HL-60 (cell line): ENCODE measurements at regions not wholly inside any gene's neighbourhood (a gene's known extent, or its start where the extent isn't known, plus 50 kb on each side); places are given as distances from the start of the nearest gene placed in this dataset.

ENCODE experiments used
- POLR2AphosphoS5 ChIP-seq: IDR thresholded peaks from 2 replicates; pipeline ENCODE4 v1.6.1; 2012; ENCODE audit warnings: low read depth
- SPI1 ChIP-seq: IDR thresholded peaks from 2 replicates; pipeline ENCODE4 v1.6.1; 2012; ENCODE audit warnings: low read depth, mild to moderate bottlenecking, borderline replicate concordance
- TF ChIP-seq, protein P1 (sequence below): IDR thresholded peaks from one replicate; pipeline ENCODE4 v1.5.1; 2011; ENCODE audit warnings: low read length, control low read depth, inconsistent platforms; ENCODE audit not compliant: insufficient read depth
- TF ChIP-seq, protein P2 (sequence below): IDR thresholded peaks from 2 replicates; pipeline ENCODE4 v1.6.1; 2012; ENCODE audit warnings: low read depth; ENCODE audit not compliant: insufficient replicate concordance

DNA sequence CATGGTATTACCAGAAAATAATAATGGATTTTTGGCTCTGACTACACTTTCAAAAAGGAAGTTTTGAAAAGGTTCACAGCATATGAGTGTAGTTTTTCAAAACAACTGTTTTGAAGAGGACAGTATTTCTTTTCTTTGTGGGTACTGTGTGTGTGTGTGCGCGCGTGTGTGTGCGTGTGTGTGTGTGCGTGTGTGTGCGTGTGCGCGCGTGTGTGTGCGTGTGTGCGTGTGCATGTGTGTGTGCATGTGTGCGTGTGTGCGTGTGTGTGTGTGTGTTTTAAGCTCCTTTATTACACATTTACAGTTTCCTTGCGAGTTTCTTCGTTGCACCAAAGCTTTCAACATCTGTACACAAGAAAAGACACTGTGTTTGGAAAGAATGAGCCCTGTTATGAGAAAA lies 755.4 kb downstream of the SH3BGRL start:
- TF ChIP-seq POLR2AphosphoS5 = no peak
- TF ChIP-seq, protein P1, sequence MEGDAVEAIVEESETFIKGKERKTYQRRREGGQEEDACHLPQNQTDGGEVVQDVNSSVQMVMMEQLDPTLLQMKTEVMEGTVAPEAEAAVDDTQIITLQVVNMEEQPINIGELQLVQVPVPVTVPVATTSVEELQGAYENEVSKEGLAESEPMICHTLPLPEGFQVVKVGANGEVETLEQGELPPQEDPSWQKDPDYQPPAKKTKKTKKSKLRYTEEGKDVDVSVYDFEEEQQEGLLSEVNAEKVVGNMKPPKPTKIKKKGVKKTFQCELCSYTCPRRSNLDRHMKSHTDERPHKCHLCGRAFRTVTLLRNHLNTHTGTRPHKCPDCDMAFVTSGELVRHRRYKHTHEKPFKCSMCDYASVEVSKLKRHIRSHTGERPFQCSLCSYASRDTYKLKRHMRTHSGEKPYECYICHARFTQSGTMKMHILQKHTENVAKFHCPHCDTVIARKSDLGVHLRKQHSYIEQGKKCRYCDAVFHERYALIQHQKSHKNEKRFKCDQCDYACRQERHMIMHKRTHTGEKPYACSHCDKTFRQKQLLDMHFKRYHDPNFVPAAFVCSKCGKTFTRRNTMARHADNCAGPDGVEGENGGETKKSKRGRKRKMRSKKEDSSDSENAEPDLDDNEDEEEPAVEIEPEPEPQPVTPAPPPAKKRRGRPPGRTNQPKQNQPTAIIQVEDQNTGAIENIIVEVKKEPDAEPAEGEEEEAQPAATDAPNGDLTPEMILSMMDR = no peak
- TF ChIP-seq, protein P2, sequence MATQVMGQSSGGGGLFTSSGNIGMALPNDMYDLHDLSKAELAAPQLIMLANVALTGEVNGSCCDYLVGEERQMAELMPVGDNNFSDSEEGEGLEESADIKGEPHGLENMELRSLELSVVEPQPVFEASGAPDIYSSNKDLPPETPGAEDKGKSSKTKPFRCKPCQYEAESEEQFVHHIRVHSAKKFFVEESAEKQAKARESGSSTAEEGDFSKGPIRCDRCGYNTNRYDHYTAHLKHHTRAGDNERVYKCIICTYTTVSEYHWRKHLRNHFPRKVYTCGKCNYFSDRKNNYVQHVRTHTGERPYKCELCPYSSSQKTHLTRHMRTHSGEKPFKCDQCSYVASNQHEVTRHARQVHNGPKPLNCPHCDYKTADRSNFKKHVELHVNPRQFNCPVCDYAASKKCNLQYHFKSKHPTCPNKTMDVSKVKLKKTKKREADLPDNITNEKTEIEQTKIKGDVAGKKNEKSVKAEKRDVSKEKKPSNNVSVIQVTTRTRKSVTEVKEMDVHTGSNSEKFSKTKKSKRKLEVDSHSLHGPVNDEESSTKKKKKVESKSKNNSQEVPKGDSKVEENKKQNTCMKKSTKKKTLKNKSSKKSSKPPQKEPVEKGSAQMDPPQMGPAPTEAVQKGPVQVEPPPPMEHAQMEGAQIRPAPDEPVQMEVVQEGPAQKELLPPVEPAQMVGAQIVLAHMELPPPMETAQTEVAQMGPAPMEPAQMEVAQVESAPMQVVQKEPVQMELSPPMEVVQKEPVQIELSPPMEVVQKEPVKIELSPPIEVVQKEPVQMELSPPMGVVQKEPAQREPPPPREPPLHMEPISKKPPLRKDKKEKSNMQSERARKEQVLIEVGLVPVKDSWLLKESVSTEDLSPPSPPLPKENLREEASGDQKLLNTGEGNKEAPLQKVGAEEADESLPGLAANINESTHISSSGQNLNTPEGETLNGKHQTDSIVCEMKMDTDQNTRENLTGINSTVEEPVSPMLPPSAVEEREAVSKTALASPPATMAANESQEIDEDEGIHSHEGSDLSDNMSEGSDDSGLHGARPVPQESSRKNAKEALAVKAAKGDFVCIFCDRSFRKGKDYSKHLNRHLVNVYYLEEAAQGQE = no peak
- TF ChIP-seq SPI1 = no peak
